ENCODE measurements at regions not wholly inside any gene's neighbourhood (a gene's known extent, or its start where the extent isn't known, plus 50 kb on each side); places are given as distances from the start of the nearest gene placed in this dataset.

- H3K27me3 ChIP-seq: no peaks in the 10 kb centered on the region
- H3K4me1 ChIP-seq: no peaks in the 10 kb centered on the region
- H3K36me3 ChIP-seq: no peaks in the 10 kb centered on the region
- H3K27ac ChIP-seq: no peak overlapping the region
- H3K4me3 ChIP-seq: no peak overlapping the region
- no peak for DNase-seq (ENCODE audit: low spot score in 2 of 2)
- H3K9me3 ChIP-seq: no peaks in the 10 kb centered on the region
- no peak for TF ChIP-seq POLR2A (IDR thresholded peaks at IDR 0.05)
- TF ChIP-seq EP300 (IDR thresholded peaks at IDR 0.05): no peak
- TF ChIP-seq CTCF (IDR thresholded peaks at IDR 0.05): no peak
- TF ChIP-seq POLR2AphosphoS5 (IDR thresholded peaks at IDR 0.05): no peak
Measured at GRCh38 chr3:165716592-165716991, 120.6 kb downstream of the BCHE start.

- H3K27ac ChIP-seq: no peak overlapping the region
- no peaks in the 10 kb centered on the region for H3K9me3 ChIP-seq
- no peak overlapping the region for H3K4me3 ChIP-seq
- no peaks in the 10 kb centered on the region for H3K4me1 ChIP-seq
- no peaks in the 10 kb centered on the region for H3K36me3 ChIP-seq
- 96% methylated on average over 3 of the region's 7 CpGs for WGBS
- no peak for DNase-seq (ENCODE audit: low spot score in 2 of 2)
- no peak for TF ChIP-seq CTCF (IDR thresholded peaks at IDR 0.05)
- TF ChIP-seq EP300 (IDR thresholded peaks at IDR 0.05): no peak
- no peak for TF ChIP-seq POLR2A (IDR thresholded peaks at IDR 0.05)
- TF ChIP-seq POLR2AphosphoS5 (IDR thresholded peaks at IDR 0.05): no peak
- no peaks in the 10 kb centered on the region for H3K27me3 ChIP-seq
Measured at GRCh38 chr3:165713479-165713878, 123.7 kb downstream of the BCHE start.

- Histone ChIP-seq H3K9me3 (no peaks in the 10 kb centered on the region), H3K4me1 (no peaks in the 10 kb centered on the region), H3K36me3 (no peaks in the 10 kb centered on the region), H3K4me3 (no peak overlapping the region), H3K27me3 (no peaks in the 10 kb centered on the region), H3K27ac (no peak overlapping the region)
- WGBS: 100% methylated on average over 4 of the region's 8 CpGs
- TF ChIP-seq EP300 (IDR thresholded peaks at IDR 0.05) (no peak), POLR2A (IDR thresholded peaks at IDR 0.05) (no peak), CTCF (IDR thresholded peaks at IDR 0.05) (no peak), POLR2AphosphoS5 (IDR thresholded peaks at IDR 0.05) (no peak)
- DNase-seq (ENCODE audit: low spot score in 2 of 2): no peak
Measured at GRCh38 chr3:165712382-165712781, 124.8 kb downstream of the BCHE start.

GRCh38 chr3:165697910-165698309, 139.3 kb downstream of the BCHE start:
- Histone ChIP-seq H3K4me3 (no peak overlapping the region), H3K4me1 (no peaks in the 10 kb centered on the region), H3K36me3 (no peaks in the 10 kb centered on the region), H3K27ac (no peak overlapping the region), H3K9me3 (no peaks in the 10 kb centered on the region), H3K27me3 (no peaks in the 10 kb centered on the region)
- DNase-seq (ENCODE audit: low spot score in 2 of 2): no peak
- WGBS: 94% methylated on average over 2 of the region's 2 CpGs
- TF ChIP-seq POLR2AphosphoS5 (IDR thresholded peaks at IDR 0.05) (no peak), POLR2A (IDR thresholded peaks at IDR 0.05) (no peak), CTCF (IDR thresholded peaks at IDR 0.05) (no peak), EP300 (IDR thresholded peaks at IDR 0.05) (no peak)

GRCh38 chr3:165696496-165696895, 140.7 kb downstream of the BCHE start:
- Histone ChIP-seq H3K4me3 (no peak overlapping the region), H3K27me3 (no peaks in the 10 kb centered on the region), H3K9me3 (peaks cover 3% of the 10 kb centered on the region), H3K4me1 (no peaks in the 10 kb centered on the region), H3K27ac (no peak overlapping the region), H3K36me3 (no peaks in the 10 kb centered on the region)
- no peak for DNase-seq (ENCODE audit: low spot score in 2 of 2)
- WGBS: 94% methylated on average over 1 of the region's 1 CpG
- TF ChIP-seq EP300 (IDR thresholded peaks at IDR 0.05) (no peak), POLR2A (IDR thresholded peaks at IDR 0.05) (no peak), POLR2AphosphoS5 (IDR thresholded peaks at IDR 0.05) (no peak), CTCF (IDR thresholded peaks at IDR 0.05) (no peak)

Measured in suprapubic skin (tissue), 4 donors.